Fibroblast of the aortic adventitia (primary cell): ENCODE measurements at regions not wholly inside any gene's neighbourhood (a gene's known extent, or its start where the extent isn't known, plus 50 kb on each side); places are given as distances from the start of the nearest gene placed in this dataset.

Experiments used
- DNase-seq: peaks from one replicate; pipeline ENCODE4 v3.0.0-alpha.2; 2010; ENCODE audit warnings: low read depth
- H3K4me3 ChIP-seq: 2 replicates; pipeline ENCODE4 v1.5.1; 2011; ENCODE audit warnings: low read depth, mild to moderate bottlenecking, control low read depth, low read length, moderate library complexity
- TF ChIP-seq, protein P1 (sequence below): IDR thresholded peaks from 2 replicates; pipeline ENCODE4 v1.5.1; 2011; ENCODE audit warnings: mild to moderate bottlenecking, low read length, control low read depth, inconsistent platforms; ENCODE audit not compliant: insufficient read depth

DNA sequence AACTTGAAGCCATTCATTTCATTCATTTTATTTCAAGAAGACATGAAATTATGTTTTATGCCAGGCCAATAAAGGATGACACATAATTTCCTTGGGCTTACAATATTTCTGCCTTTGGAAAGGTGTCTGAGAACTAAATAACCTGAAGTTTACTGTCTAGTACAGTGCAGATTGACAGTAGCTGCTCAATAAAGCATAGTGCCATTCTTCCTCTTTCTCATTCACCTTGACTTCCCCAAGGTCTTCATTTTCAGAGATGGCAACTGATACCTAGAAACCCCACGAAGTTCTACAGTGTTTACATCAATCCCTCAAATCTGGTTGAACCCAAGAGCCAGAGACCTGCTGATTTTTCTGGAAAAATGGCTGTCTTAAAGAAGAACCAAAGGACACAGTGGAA, 144.3 kb upstream of the SYN3 start:
- TF ChIP-seq, protein P1, sequence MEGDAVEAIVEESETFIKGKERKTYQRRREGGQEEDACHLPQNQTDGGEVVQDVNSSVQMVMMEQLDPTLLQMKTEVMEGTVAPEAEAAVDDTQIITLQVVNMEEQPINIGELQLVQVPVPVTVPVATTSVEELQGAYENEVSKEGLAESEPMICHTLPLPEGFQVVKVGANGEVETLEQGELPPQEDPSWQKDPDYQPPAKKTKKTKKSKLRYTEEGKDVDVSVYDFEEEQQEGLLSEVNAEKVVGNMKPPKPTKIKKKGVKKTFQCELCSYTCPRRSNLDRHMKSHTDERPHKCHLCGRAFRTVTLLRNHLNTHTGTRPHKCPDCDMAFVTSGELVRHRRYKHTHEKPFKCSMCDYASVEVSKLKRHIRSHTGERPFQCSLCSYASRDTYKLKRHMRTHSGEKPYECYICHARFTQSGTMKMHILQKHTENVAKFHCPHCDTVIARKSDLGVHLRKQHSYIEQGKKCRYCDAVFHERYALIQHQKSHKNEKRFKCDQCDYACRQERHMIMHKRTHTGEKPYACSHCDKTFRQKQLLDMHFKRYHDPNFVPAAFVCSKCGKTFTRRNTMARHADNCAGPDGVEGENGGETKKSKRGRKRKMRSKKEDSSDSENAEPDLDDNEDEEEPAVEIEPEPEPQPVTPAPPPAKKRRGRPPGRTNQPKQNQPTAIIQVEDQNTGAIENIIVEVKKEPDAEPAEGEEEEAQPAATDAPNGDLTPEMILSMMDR: no peak

DNA sequence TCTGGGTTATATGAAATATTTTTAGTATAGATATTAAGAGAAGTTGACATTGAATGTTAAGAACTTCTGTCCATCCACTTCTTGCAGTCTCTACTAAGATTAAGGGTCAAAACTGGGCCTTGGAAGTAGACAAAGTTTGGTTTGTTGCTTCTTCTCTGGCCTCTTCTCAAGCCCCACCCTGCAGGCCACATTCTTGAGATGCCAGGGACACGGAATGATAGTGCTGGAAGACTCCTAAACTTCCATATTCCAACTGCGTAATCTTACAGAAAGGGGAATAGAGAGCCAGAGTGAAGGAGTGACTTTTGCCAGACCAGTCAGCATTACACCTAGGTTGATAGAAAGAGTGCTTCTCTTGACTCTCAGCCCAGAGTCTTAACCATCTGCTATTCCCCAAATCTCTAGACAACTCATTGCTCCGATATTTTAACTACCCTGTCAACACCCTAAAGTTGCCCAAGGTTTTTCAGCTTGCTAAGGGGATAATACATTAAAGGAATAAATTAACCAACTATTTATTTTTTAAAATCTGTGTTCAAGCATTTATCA, 136.4 kb upstream of the SYN3 start:
- no peak for DNase-seq
- no peak overlapping the region for H3K4me3 ChIP-seq
- TF ChIP-seq, protein P1: no peak

More for the DNA sequence above, 144.3 kb upstream of the SYN3 start:
- no peak for DNase-seq
- H3K4me3 ChIP-seq: no peak overlapping the region

DNA sequence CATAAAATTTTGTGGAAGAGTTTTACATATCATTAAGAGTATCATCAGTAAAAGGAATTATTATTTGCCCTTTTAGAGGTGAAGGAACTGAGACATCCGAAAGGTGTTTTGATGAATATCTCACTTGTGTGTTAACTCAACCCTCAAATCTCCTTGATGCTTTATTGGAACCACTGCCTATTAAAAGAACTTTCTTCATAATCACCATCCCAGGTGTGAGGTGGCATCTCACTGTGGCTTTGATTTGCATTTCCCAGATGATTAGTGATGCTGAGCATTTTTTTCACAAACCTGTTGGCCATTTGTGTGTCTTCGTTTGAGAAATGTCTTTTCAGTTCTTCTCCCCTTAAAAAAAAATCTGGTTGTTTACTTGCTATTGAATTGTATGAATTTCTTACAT, 134.0 kb upstream of the SYN3 start:
- no peak for DNase-seq
- no peak overlapping the region for H3K4me3 ChIP-seq
- TF ChIP-seq, protein P1: no peak

DNA sequence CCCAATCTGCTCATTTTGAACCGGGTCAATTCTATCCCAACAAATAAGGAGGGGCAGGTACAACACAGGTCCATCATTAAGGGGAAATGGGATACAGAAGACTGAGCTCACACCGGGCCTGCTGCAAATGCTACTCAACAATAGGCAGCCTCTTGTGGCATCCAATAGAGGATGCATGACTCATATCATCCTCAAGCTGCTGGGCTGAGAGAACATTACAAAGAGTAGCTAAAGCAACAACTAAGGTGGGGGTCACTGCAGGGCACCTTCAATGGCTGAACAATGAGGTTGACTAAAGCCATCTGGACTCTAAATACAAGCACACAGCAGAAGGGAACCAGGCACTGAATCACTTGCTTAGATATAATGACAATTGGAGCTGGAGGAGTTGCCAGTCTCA, 130.1 kb upstream of the SYN3 start:
- no peak overlapping the region for H3K4me3 ChIP-seq
- DNase-seq: no peak
- TF ChIP-seq, protein P1: no peak

DNA sequence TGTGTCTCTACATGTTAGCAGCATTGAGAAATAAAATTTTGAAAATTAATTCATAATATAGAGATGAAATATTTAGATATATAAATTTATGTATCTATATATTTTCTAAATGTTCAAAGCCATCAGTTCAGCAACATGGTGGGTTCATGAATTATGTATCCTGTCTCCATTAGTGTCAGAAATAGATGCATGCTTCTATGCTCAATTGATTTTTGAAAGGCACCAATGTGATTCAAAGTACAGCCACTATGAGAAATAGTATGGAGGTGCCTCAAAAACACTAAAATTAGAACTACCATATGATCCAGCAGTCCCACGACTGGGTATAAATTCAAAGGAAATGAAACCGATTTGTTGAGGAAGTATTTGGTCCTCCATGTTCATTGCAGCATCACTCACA, 128.6 kb upstream of the SYN3 start:
- TF ChIP-seq, protein P1: no peak
- H3K4me3 ChIP-seq: no peak overlapping the region
- no peak for DNase-seq

DNA sequence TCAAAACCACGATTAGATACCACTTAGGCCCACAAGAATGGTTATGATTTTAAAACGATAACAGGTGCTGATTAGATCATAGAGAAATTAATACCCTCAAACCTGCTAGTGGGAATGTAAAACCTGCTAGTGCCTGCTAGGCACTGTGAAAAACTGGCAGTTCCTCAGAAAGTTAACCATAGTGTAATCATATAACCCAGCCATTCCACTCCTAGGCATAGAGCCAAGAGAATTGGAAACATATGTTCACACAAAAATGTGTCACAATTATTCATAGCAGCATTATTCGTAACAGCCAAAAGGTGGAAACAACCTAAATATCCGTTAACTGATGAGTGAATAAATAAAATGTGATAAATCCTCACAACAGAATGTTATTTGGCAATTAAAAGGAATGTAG, 122.2 kb upstream of the SYN3 start:
- H3K4me3 ChIP-seq: no peak overlapping the region
- TF ChIP-seq, protein P1: no peak
- no peak for DNase-seq

DNA sequence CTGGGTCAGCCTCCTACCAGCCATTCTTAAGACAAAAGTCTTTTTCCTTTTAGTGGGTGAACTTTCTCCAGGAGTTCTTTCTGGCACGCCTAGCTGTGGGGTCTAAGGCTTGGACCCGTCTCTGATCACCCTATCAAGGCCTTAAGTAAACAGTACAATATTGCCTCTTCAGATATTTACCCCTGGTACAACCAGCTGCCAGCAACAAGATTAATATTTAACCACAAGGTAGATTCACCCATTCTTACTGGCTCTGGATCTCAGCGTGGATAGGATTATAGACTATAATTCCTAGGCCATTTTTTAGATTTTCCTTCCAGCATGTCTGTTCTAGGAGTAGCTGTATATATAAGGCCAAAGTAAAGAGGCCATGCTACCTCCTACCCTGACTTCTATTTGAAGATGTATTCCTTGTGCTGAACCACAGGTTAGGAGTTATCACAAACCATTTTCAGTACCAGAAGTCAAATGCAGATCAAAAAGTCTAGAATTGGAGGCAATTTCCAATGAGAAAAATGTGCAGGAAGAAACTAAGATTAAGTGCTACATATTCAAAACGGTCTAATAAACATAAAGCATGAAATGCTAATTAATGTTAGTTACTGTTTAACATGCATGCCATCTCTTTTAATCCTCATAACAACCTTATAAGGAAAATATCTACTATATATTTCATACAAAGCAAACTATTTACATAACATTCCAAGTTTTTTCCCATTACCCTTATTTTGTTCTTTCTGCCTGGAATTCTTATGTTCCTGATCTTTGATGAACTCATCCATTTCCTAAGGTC, 110.0 kb upstream of the SYN3 start:
- TF ChIP-seq, protein P1: no peak
- no peak for DNase-seq
- no peak overlapping the region for H3K4me3 ChIP-seq
